ENCODE measurements at regions not wholly inside any gene's neighbourhood (a gene's known extent, or its start where the extent isn't known, plus 50 kb on each side); places are given as distances from the start of the nearest gene placed in this dataset.

DNA sequence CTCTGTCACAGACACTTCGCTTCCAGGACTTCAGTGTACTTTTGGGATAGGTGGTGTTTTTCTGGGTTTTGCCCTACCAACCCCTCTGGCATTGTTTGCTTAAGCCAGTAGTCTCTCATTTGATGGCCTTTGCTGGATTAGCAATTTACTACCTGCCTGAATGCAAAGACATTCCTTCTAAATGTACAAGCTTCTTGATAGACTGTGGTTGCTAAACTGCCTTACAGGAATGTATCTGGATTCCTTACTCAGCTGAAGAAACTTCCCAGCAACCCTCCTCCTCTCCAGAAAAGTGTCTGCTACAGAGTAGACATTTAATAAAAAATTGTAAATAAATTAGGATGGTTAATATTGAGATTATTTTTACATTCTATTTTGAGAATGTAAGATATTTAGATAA, 1916.7 kb downstream of the EFNA5 start:
- Mint-ChIP-seq H3K27ac (no peak overlapping the region), H3K36me3 (ENCODE audit: insufficient read depth in 2 of 2) (no peaks in the 10 kb centered on the region), H3K4me3 (no peak overlapping the region), H3K4me1 (ENCODE audit: low read depth) (no peaks in the 10 kb centered on the region), H3K9me3 (peaks cover 0 to 5% of the 10 kb centered on the region in 2 donors), H3K27me3 (ENCODE audit: low read depth) (no peaks in the 10 kb centered on the region)
- ATAC-seq (replicated peaks in 1 of 2) (no peak), DNase-seq (no peak)

DNA sequence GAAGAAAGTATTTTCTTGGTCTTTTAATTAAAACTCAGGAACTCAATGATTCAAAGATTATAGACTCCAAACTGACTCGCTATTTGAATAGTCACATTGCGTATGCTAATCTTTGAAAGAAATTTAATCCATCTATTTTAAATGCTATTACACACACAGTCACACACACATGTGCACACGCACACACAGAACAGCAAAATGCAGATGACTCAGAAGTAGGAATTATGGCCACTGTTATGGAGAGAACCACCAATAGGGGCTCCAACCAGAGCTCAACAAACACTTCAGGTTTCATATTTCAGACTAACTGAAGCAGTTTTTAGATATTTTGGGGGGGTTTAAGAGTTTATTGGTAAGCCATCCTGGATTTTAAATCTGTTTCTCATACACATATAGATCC, 1917.9 kb downstream of the EFNA5 start:
- DNase-seq (no peak), ATAC-seq (replicated peaks in 1 of 2) (no peak)
- Mint-ChIP-seq H3K36me3 (ENCODE audit: insufficient read depth in 2 of 2) (no peaks in the 10 kb centered on the region), H3K27me3 (ENCODE audit: low read depth) (no peaks in the 10 kb centered on the region), H3K4me1 (ENCODE audit: low read depth) (no peaks in the 10 kb centered on the region), H3K27ac (no peak overlapping the region), H3K4me3 (no peak overlapping the region), H3K9me3 (peaks cover 0 to 5% of the 10 kb centered on the region in 2 donors)

GRCh38 chr5:105751908-105752307, 1918.8 kb downstream of the EFNA5 start:
- H3K4me1 Mint-ChIP-seq (ENCODE audit: low read depth), result no peaks in the 10 kb centered on the region

DNA sequence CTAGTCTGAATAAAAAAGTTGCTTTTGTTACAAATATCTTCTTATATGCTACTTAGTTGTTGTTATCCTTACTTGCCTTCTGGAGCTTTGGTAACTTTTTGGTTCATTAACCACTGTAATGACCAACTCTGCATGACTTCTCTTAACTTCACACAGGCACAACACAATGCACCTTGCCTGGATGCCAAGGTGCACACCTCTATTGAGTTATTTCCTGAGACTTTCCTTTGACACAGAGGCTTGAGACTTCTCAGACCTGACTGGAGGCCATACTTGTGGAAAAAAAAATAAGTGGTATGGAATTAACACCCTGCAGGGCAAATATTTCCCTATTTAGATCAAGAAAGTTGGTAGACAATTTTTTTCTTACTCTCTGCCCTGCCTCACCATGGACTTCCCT, 1925.6 kb downstream of the EFNA5 start:
- Mint-ChIP-seq H3K4me1 (ENCODE audit: low read depth) (no peaks in the 10 kb centered on the region), H3K27ac (no peak overlapping the region), H3K27me3 (ENCODE audit: low read depth) (no peaks in the 10 kb centered on the region), H3K4me3 (no peak overlapping the region), H3K9me3 (peaks cover 4 to 7% of the 10 kb centered on the region in 2 donors), H3K36me3 (ENCODE audit: insufficient read depth in 2 of 2) (no peaks in the 10 kb centered on the region)
- DNase-seq (no peak), ATAC-seq (replicated peaks in 1 of 2) (no peak)

More at GRCh38 chr5:105751908-105752307, 1918.8 kb downstream of the EFNA5 start:
- no peak for DNase-seq
- ATAC-seq (replicated peaks in 1 of 2), result no peak
- Mint-ChIP-seq H3K27ac (no peak overlapping the region), H3K36me3 (ENCODE audit: insufficient read depth in 2 of 2) (no peaks in the 10 kb centered on the region), H3K9me3 (peaks cover 3 to 8% of the 10 kb centered on the region in 2 donors), H3K27me3 (ENCODE audit: low read depth) (no peaks in the 10 kb centered on the region), H3K4me3 (no peak overlapping the region)

GRCh38 chr5:105740242-105740641, 1930.5 kb downstream of the EFNA5 start:
- H3K4me3 Mint-ChIP-seq, result no peak overlapping the region
- no peak overlapping the region for H3K27ac Mint-ChIP-seq
- no peak for DNase-seq
- no peaks in the 10 kb centered on the region for H3K36me3 Mint-ChIP-seq (ENCODE audit: insufficient read depth in 2 of 2)
- H3K9me3 Mint-ChIP-seq, result peaks cover 2 to 4% of the 10 kb centered on the region in 2 donors
- ATAC-seq (replicated peaks in 1 of 2), result no peak
- H3K27me3 Mint-ChIP-seq (ENCODE audit: low read depth), result no peaks in the 10 kb centered on the region
- H3K4me1 Mint-ChIP-seq (ENCODE audit: low read depth), result no peaks in the 10 kb centered on the region

GRCh38 chr5:105739732-105740131, 1931.0 kb downstream of the EFNA5 start:
- ATAC-seq (replicated peaks in 1 of 2) (no peak), DNase-seq (no peak)
- Mint-ChIP-seq H3K4me1 (ENCODE audit: low read depth) (no peaks in the 10 kb centered on the region), H3K27ac (no peak overlapping the region), H3K36me3 (ENCODE audit: insufficient read depth in 2 of 2) (no peaks in the 10 kb centered on the region), H3K27me3 (ENCODE audit: low read depth) (no peaks in the 10 kb centered on the region), H3K9me3 (peaks cover 0 to 3% of the 10 kb centered on the region in 2 donors), H3K4me3 (no peak overlapping the region)

GRCh38 chr5:105735704-105736103, 1935.0 kb downstream of the EFNA5 start:
- Mint-ChIP-seq H3K27ac (no peak overlapping the region), H3K4me3 (no peak overlapping the region), H3K27me3 (ENCODE audit: low read depth) (no peaks in the 10 kb centered on the region), H3K9me3 (peaks cover 0 to 2% of the 10 kb centered on the region in 2 donors), H3K36me3 (ENCODE audit: insufficient read depth in 2 of 2) (no peaks in the 10 kb centered on the region), H3K4me1 (ENCODE audit: low read depth) (no peaks in the 10 kb centered on the region)
- ATAC-seq (replicated peaks in 1 of 2) (no peak), DNase-seq (no peak)

DNA sequence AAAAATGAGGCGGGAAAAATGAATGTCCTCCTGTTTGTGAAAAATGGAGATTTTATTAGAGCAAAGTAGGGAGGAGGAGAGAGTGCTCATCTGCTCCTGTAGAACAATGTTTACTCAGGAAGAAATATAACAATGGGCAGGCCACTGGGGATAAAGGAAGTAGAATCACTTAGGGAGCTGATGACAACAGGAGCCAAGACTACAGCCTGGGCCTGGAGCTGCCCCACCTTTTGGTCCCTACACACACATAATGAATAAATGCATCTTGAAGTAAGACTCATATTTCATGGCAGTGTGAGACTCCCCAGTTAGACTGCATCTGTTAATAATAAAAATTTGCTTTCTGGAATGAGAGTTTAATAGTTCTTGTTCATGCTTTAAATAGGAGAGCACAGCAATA, 1939.8 kb downstream of the EFNA5 start:
- no peak overlapping the region for H3K4me3 Mint-ChIP-seq
- H3K4me1 Mint-ChIP-seq (ENCODE audit: low read depth), result no peaks in the 10 kb centered on the region
- ATAC-seq (replicated peaks in 1 of 2) (no peak), DNase-seq (no peak)
- no peak overlapping the region for H3K27ac Mint-ChIP-seq
- no peaks in the 10 kb centered on the region for H3K36me3 Mint-ChIP-seq (ENCODE audit: insufficient read depth in 2 of 2)
- H3K9me3 Mint-ChIP-seq, result peaks cover 4 to 5% of the 10 kb centered on the region in 2 donors
- no peaks in the 10 kb centered on the region for H3K27me3 Mint-ChIP-seq (ENCODE audit: low read depth)

DNA sequence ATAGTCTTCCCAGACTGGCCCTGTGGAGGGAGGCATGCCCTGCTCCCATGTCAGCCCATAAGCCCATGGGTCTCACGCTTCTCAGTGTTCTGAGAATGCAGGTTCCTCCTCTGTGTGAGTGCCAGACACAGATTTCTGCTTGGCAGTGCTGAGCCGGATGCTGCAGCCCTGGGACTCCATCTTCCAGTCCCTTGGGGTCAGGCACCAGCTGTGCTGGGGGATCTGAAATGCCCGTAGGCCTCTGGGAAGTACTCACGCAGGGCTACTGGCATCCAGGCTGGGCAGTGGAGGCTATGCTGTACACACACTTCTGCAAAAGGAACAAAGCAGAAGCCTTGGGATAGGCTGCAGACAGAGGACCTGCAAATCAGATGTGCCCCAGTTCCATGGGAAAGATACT, 1944.6 kb downstream of the EFNA5 start:
- DNase-seq, result no peak
- Mint-ChIP-seq H3K27ac (no peak overlapping the region), H3K27me3 (ENCODE audit: low read depth) (no peaks in the 10 kb centered on the region), H3K4me1 (ENCODE audit: low read depth) (no peaks in the 10 kb centered on the region), H3K4me3 (no peak overlapping the region), H3K9me3 (peaks cover 7 to 10% of the 10 kb centered on the region in 2 donors), H3K36me3 (ENCODE audit: insufficient read depth in 2 of 2) (no peaks in the 10 kb centered on the region)
- no peak for ATAC-seq (replicated peaks in 1 of 2)

- ATAC-seq (replicated peaks in 1 of 2), result no peak
- Mint-ChIP-seq H3K27ac (no peak overlapping the region), H3K4me1 (ENCODE audit: low read depth) (no peaks in the 10 kb centered on the region), H3K36me3 (ENCODE audit: insufficient read depth in 2 of 2) (peaks cover 2% of the 10 kb centered on the region in 2 donors), H3K9me3 (peaks cover 6 to 11% of the 10 kb centered on the region in 2 donors), H3K27me3 (ENCODE audit: low read depth) (no peaks in the 10 kb centered on the region), H3K4me3 (no peak overlapping the region)
- DNase-seq, result no peak
These were observed 1962.3 kb downstream of the EFNA5 start for GRCh38 chr5:105708442-105708841.

DNA sequence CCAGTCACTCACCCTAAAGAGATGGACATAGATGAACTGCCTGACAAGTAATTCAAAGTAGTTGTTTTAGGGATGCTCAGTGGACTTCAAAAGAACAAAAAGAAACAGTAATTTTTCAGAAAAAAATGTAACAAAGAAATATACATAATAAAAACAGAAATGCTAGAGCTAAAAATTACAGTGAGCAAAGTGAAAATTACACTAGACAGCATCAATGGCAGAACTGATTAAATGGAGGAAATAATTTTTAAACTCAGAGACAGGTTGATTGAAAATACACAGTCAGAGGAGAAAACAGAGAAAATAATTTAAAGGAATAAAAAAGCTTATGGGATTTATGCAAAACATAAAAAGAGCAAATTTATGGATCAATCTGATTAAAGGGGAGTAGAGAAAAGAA, 1968.4 kb downstream of the EFNA5 start:
- Mint-ChIP-seq H3K4me3 (no peak overlapping the region), H3K4me1 (ENCODE audit: low read depth) (no peaks in the 10 kb centered on the region), H3K36me3 (ENCODE audit: insufficient read depth in 2 of 2) (peaks cover 2% of the 10 kb centered on the region in 2 donors), H3K27ac (no peak overlapping the region), H3K9me3 (peaks cover 7 to 12% of the 10 kb centered on the region in 2 donors), H3K27me3 (ENCODE audit: low read depth) (no peaks in the 10 kb centered on the region)
- DNase-seq (no peak), ATAC-seq (replicated peaks in 1 of 2) (no peak)

DNA sequence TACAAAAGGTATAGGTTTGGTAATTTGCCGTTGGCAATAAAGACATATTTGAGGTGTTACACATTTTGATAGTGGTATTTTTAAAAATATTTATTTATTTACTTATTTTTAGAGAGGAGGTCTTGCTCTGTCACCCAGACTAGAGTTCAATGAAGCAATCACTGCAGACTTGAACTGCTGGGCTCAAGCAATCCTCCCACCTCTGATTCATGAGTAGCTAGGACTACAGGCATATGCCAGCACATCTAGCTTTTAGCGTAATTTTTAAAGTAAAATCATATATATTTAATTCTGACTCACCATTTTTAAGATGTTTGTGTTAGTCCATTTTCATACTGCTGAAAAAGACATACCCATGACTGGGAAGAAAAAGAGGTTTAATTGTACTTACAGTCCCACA, 1974.3 kb downstream of the EFNA5 start:
- Mint-ChIP-seq H3K27me3 (ENCODE audit: low read depth) (no peaks in the 10 kb centered on the region), H3K4me3 (no peak overlapping the region)
- no peak for ATAC-seq (replicated peaks in 1 of 2)

DNA sequence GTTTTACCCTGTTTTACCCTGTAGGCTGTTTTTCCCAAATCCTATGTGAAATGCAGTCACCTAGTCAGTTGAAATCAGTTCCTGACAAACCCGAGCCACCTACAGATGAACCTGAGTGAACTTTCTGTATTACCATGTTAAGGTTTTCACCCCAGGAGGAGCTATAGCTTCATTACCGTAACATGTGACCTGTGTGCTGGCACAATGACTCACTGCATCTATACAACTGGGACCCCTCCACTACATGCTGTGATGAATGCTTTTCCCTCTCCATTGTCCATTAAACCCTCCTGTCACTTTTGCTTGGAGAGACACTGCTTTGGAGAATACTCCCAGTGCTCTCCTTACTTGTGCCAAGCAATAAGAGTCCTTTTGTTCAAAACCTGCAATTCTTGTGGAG, 1974.8 kb downstream of the EFNA5 start:
- no peak overlapping the region for H3K27ac Mint-ChIP-seq
- H3K27me3 Mint-ChIP-seq (ENCODE audit: low read depth), result no peaks in the 10 kb centered on the region
- peaks cover 0 to 5% of the 10 kb centered on the region in 2 donors for H3K9me3 Mint-ChIP-seq
- H3K4me3 Mint-ChIP-seq, result no peak overlapping the region
- no peaks in the 10 kb centered on the region for H3K36me3 Mint-ChIP-seq (ENCODE audit: insufficient read depth in 2 of 2)
- DNase-seq (no peak), ATAC-seq (replicated peaks in 1 of 2) (no peak)
- no peaks in the 10 kb centered on the region for H3K4me1 Mint-ChIP-seq (ENCODE audit: low read depth)

More for the DNA sequence above, 1974.3 kb downstream of the EFNA5 start:
- Mint-ChIP-seq H3K27ac (no peak overlapping the region), H3K9me3 (peaks cover 0 to 7% of the 10 kb centered on the region in 2 donors), H3K4me1 (ENCODE audit: low read depth) (no peaks in the 10 kb centered on the region), H3K36me3 (ENCODE audit: insufficient read depth in 2 of 2) (no peaks in the 10 kb centered on the region)
- DNase-seq, result no peak

- Mint-ChIP-seq H3K27ac (no peak overlapping the region), H3K4me3 (no peak overlapping the region), H3K9me3 (peaks cover 0 to 2% of the 10 kb centered on the region in 2 donors), H3K27me3 (ENCODE audit: low read depth) (no peaks in the 10 kb centered on the region), H3K4me1 (ENCODE audit: low read depth) (no peaks in the 10 kb centered on the region), H3K36me3 (ENCODE audit: insufficient read depth in 2 of 2) (no peaks in the 10 kb centered on the region)
- ATAC-seq (replicated peaks in 1 of 2) (no peak), DNase-seq (no peak)
These were observed 1981.1 kb downstream of the EFNA5 start for GRCh38 chr5:105689596-105689995.

Measured in activated T-cell treated with anti-CD3 and anti-CD28 coated beads, Interleukin-2, amount 50 U/mL, for 72 hours (primary cell).